NT2/D1 (cell line): ENCODE measurements at regions not wholly inside any gene's neighbourhood (a gene's known extent, or its start where the extent isn't known, plus 50 kb on each side); places are given as distances from the start of the nearest gene placed in this dataset.
"Not testable (repeated sequence)": the region's sequence is repeated elsewhere in the genome, so short reads cannot be mapped to it uniquely, and the experiment has no call there.

Source experiments
- SUZ12 ChIP-seq: IDR thresholded peaks from 2 replicates; pipeline ENCODE4 v1.6.1; 2011; ENCODE audit not compliant: insufficient read length, insufficient read depth; ENCODE audit errors: extremely low read depth
- YY1 ChIP-seq: IDR thresholded peaks from 2 replicates; pipeline ENCODE4 v1.6.1; 2011; ENCODE audit not compliant: insufficient read length, insufficient read depth
- ZNF274 ChIP-seq: IDR thresholded peaks from 2 replicates; pipeline ENCODE4 v1.6.1; 2011; ENCODE audit warnings: mild to moderate bottlenecking, low read depth, low read length

GRCh38 chr12:18890621-18891020 is 152.7 kb downstream of the CAPZA3 start:
- not testable (repeated sequence) for TF ChIP-seq YY1, ZNF274, SUZ12
